K562 (cell line): ENCODE measurements at regions not wholly inside any gene's neighbourhood (a gene's known extent, or its start where the extent isn't known, plus 50 kb on each side); places are given as distances from the start of the nearest gene placed in this dataset.

Experiments used
- BCL6 ChIP-seq: fragments of 250-450 bp; sonication (Bioruptor Pico); IDR thresholded peaks from 2 replicates; pipeline ENCODE4 v1.4.0; 2020
- CAMTA2 ChIP-seq: fragments of 250-450 bp; sonication (Bioruptor Pico); conservative IDR thresholded peaks from 2 replicates; pipeline ENCODE4 v1.5.1; 2022
- CCAR2 ChIP-seq: fragments of 200-400 bp; formaldehyde crosslinking; IDR thresholded peaks from 2 replicates; pipeline ENCODE4 v1.6.1; 2017; ENCODE audit warnings: mild to moderate bottlenecking, low read depth, low read length
- ETV1 ChIP-seq: fragments of 450-650 bp; conservative IDR thresholded peaks from 2 replicates; pipeline ENCODE4 v1.6.1; 2016; ENCODE audit warnings: missing genetic modification characterization, control low read depth, low read depth, missing compliant biosample characterization
- HDAC8 ChIP-seq: fragments of 450-650 bp; IDR thresholded peaks from 2 replicates; pipeline ENCODE4 v1.6.1; 2016; ENCODE audit warnings: mild to moderate bottlenecking, missing genetic modification characterization, moderate library complexity, missing compliant biosample characterization
- NBN ChIP-seq: fragments of 450-650 bp; IDR thresholded peaks from 2 replicates; pipeline ENCODE4 v1.6.1; 2016; ENCODE audit warnings: low read depth, mild to moderate bottlenecking
- PCBP1 ChIP-seq: fragments of 200-400 bp; formaldehyde crosslinking; IDR thresholded peaks from 2 replicates; pipeline ENCODE4 v1.6.1; 2018; ENCODE audit warnings: mild to moderate bottlenecking, low read depth, low read length; ENCODE audit not compliant: poor library complexity, severe bottlenecking
- PHF8 ChIP-seq: fragments of 200-600 bp; sonication (generic); IDR thresholded peaks from 2 replicates; pipeline ENCODE4 v1.6.1; 2012; ENCODE audit warnings: mixed run types, mild to moderate bottlenecking, inconsistent platforms, low read length, moderate library complexity, borderline replicate concordance
- ZNF140 ChIP-seq: fragments of 250-450 bp; sonication (Bioruptor Pico); IDR thresholded peaks from 2 replicates; pipeline ENCODE4 v1.8.0; 2021; ENCODE audit warnings: moderate library complexity, mild to moderate bottlenecking, inconsistent platforms
- ZSCAN29 ChIP-seq: fragments of 450-650 bp; IDR thresholded peaks from 2 replicates; pipeline ENCODE4 v1.6.1; 2017
- TF ChIP-seq, protein P1 (sequence below), 2 experiments: fragments of 450-650 bp; IDR thresholded peaks; 2 replicates each; pipeline ENCODE4 v1.6.1; 2016; ENCODE audit warnings: mild to moderate bottlenecking in 2 of 2, borderline replicate concordance in 1 of 2, low read depth in 1 of 2, moderate library complexity in 1 of 2
- TF ChIP-seq, protein P2 (sequence below), 3 experiments: IDR thresholded peaks in 2 of 3; conservative IDR thresholded peaks in 1 of 3; 2 replicates each; pipeline ENCODE4 v1.5.1; 2011 to 2012; ENCODE audit warnings: low read length in 3 of 3, mild to moderate bottlenecking in 3 of 3, control low read depth in 2 of 3, improper control_type of control experiment in 1 of 3, inconsistent platforms in 1 of 3, low read depth in 1 of 3, mixed read lengths in 1 of 3, moderate library complexity in 1 of 3; ENCODE audit not compliant: insufficient read depth in 2 of 3

DNA sequence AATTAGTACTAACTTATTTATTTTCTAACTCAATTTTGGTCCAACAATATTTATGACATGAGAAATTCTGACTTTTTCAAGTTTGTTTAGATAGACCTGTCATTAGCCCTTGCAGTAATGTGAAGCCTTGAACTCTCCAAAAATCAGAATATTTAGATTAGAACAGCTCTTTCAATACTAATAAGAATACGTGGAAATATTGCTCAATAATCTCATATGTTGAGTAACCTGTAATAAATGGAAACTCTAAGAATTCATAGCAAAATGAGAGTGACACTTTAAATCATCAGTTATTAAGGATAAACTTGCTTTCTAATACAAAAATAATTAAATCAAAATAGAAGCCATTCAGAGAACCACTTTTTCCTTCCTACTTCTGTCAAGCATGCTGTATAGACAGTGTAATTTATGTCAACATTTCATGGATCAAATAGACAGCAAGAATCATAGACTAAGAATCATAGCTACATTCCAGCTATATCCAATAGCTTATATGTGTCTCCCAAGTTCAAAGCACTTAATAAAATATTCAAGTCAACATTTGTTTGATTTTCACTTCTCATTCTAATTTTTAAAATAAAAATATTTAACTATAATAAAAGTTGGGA is 710.3 kb upstream of the SOX11 start:
- TF ChIP-seq, protein P1, sequence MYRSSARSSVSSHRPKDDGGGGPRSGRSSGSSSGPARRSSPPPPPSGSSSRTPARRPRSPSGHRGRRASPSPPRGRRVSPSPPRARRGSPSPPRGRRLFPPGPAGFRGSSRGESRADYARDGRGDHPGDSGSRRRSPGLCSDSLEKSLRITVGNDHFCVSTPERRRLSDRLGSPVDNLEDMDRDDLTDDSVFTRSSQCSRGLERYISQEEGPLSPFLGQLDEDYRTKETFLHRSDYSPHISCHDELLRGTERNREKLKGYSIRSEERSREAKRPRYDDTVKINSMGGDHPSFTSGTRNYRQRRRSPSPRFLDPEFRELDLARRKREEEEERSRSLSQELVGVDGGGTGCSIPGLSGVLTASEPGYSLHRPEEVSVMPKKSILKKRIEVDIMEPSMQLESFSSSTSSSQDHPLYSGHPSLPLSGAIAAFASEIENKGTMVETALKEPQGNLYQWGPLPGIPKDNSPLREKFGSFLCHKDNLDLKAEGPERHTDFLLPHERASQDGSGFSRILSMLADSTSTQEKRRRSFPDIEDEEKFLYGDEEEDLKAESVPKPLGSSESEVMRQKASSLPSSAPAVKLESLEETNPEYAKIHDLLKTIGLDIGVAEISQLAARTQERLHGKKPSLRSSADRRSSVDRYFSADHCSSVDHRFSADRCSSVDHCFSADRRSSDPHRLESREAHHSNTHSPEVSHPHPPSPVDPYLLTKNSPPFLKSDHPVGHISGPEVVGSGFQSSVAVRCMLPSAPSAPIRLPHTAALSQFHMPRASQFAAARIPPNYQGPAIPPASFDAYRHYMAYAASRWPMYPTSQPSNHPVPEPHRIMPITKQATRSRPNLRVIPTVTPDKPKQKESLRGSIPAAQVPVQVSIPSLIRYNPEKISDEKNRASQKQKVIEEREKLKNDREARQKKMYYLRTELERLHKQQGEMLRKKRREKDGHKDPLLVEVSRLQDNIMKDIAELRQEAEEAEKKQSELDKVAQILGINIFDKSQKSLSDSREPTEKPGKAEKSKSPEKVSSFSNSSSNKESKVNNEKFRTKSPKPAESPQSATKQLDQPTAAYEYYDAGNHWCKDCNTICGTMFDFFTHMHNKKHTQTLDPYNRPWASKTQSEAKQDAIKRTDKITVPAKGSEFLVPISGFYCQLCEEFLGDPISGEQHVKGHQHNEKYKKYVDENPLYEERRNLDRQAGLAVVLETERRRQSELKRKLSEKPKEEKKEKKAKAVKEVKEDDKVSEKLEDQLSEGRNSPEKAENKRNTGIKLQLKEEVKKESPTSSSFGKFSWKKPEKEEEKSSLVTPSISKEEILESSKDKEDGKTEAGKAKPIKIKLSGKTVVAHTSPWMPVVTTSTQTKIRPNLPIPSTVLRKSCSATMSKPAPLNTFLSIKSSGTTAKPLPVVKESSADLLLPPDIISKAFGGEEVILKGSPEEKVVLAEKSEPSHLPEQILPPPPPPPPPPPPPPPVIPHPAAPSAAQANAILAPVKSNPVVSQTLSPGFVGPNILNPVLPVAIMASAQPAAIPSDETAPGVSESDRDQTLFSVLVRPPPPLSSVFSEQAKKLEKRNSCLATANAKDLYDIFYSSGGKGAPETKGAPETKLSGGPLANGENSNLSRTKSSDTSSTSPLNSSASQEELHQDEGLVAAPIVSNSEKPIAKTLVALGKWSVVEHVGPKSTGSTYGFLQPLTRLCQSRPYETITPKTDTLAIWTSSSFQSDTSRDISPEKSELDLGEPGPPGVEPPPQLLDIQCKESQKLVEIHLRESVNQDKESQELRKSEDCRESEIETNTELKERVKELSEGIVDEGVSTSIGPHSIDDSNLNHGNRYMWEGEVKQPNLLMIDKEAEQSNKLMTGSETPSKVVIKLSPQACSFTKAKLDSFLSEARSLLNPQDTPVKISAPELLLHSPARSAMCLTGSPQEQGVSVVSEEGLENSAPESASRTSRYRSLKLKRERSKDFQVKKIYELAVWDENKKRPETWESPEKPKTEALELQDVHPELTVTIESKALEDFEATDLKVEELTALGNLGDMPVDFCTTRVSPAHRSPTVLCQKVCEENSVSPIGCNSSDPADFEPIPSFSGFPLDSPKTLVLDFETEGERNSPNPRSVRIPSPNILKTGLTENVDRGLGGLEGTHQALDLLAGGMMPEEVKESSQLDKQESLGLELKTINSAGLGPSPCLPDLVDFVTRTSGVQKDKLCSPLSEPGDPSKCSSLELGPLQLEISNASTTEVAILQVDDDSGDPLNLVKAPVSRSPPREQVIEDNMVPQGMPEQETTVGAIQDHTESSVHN (IDR thresholded peaks at IDR 0.05; ENCODE audit: borderline replicate concordance in 1 of 2, low read depth in 1 of 2), result no peak
- TF ChIP-seq PCBP1 (no peak), ETV1 (tag) (no peak), HDAC8 (no peak), CCAR2 (no peak), ZSCAN29 (no peak), PHF8 (no peak), NBN (no peak), CAMTA2 (CRISPR knock-in tag) (no peak), ZNF140 (CRISPR knock-in tag) (no peak), BCL6 (CRISPR knock-in tag) (no peak)
- TF ChIP-seq, protein P2, sequence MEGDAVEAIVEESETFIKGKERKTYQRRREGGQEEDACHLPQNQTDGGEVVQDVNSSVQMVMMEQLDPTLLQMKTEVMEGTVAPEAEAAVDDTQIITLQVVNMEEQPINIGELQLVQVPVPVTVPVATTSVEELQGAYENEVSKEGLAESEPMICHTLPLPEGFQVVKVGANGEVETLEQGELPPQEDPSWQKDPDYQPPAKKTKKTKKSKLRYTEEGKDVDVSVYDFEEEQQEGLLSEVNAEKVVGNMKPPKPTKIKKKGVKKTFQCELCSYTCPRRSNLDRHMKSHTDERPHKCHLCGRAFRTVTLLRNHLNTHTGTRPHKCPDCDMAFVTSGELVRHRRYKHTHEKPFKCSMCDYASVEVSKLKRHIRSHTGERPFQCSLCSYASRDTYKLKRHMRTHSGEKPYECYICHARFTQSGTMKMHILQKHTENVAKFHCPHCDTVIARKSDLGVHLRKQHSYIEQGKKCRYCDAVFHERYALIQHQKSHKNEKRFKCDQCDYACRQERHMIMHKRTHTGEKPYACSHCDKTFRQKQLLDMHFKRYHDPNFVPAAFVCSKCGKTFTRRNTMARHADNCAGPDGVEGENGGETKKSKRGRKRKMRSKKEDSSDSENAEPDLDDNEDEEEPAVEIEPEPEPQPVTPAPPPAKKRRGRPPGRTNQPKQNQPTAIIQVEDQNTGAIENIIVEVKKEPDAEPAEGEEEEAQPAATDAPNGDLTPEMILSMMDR (IDR thresholded peaks at IDR 0.05 in 2 of 3, conservative IDR thresholded peaks at IDR 0.05 in 1 of 3; ENCODE audit: insufficient read depth in 2 of 3, low read depth in 1 of 3, low read length in 3 of 3), result no peak
